GM12865 (cell line): ENCODE measurements at regions not wholly inside any gene's neighbourhood (a gene's known extent, or its start where the extent isn't known, plus 50 kb on each side); places are given as distances from the start of the nearest gene placed in this dataset.

ENCODE experiments used
- DNase-seq: peaks from one replicate; pipeline ENCODE4 v3.0.0; 2010; ENCODE audit warnings: low read depth
- H3K4me3 ChIP-seq: 2 replicates; pipeline ENCODE4 v1.5.1; 2011; ENCODE audit warnings: mild to moderate bottlenecking, low read depth, low read length, control low read depth
- CTCF ChIP-seq: IDR thresholded peaks from 2 replicates; pipeline ENCODE4 v1.5.1; 2011; ENCODE audit warnings: low read length, control low read depth, low read depth, inconsistent platforms; ENCODE audit not compliant: insufficient read depth; ENCODE audit errors: missing control alignments

GRCh38 chr18:38464024-38464423 lies 898.4 kb upstream of the CELF4 start:
- DNase-seq: peak; percentile 22
- TF ChIP-seq CTCF: no peak
- no peak overlapping the region for H3K4me3 ChIP-seq

DNA sequence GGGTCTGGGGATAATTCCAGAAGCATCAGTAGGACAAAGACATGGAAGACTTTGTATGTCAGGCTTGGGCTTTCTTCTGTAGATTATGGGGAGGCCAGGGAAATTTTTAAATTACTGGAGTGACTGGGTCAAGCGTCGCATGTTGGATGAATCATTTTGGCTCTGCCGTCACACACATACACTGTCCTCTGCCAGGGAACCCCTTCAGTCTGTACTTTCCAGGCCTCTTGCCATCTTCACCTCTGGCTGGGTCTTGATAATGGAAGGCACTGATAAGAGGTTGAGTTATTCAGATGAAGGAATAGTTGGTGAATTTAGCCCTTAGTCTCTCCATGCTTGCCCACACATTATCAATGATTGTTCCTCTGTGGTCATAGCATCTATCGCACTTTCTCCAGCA lies 895.1 kb upstream of the CELF4 start:
- H3K4me3 ChIP-seq: no peak overlapping the region
- DNase-seq: no peak
- TF ChIP-seq CTCF: no peak

DNA sequence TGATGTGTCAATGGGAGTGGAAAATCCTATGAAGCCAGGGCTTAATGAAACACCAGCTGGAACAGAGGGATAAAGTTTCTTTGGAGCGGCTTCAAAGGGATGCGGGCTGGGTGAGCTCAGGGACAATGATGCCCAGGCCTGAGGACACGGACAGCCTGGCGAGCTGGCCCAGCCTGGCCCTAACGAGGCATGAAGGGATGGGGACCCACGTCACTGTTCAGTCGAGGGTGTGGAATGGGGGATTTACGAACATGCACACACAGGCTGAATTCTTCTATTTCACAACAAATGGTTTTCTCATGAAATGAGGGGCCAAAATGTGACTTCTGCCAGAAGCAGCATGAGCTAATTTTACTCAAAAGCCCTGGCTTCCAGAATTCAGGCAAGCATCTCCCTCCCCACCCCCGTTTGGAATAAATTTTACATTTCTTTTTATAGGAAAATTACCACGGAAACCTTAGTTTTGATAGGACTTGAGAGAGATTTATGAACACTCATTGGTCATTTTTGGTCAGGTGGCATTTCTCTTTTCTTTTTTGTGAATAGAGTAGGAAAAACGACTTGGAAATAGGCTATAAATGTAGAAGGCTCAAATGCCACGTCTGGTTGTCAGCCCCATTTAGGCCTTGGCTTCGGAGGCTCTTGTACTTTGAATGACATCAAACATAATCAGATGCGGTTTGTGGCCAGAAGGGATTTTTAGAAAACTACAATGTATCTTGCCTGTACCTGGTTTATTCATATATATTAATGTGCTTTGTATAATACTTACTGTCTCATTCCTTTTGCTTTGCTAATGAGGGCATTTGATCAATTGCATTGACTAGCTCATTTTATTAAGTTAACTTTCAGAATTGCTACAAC lies 893.8 kb upstream of the CELF4 start:
- no peak for TF ChIP-seq CTCF
- no peak for DNase-seq
- no peak overlapping the region for H3K4me3 ChIP-seq

GRCh38 chr18:38458698-38459097 lies 893.1 kb upstream of the CELF4 start:
- DNase-seq: no peak
- no peak for TF ChIP-seq CTCF
- H3K4me3 ChIP-seq: no peak overlapping the region

DNA sequence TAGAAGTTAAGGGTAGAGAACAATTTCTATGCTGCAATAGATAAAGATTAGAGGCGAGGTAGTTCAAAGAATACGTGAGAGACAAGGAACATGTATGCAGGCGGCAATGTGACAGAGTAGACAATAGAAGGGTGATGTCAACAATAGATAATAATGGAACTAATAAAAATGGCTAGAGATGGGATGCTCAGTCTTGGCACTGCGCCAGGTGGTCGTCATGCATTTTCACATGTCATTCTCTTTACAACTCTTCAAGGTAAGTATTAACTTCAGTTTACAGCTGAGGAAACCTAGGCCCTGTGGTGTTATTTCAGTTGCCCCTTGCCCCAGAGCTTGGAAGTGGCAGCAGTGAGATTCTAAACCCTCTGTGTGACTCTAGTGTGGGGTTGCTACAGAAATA lies 890.7 kb upstream of the CELF4 start:
- TF ChIP-seq CTCF: no peak
- no peak overlapping the region for H3K4me3 ChIP-seq
- no peak for DNase-seq

DNA sequence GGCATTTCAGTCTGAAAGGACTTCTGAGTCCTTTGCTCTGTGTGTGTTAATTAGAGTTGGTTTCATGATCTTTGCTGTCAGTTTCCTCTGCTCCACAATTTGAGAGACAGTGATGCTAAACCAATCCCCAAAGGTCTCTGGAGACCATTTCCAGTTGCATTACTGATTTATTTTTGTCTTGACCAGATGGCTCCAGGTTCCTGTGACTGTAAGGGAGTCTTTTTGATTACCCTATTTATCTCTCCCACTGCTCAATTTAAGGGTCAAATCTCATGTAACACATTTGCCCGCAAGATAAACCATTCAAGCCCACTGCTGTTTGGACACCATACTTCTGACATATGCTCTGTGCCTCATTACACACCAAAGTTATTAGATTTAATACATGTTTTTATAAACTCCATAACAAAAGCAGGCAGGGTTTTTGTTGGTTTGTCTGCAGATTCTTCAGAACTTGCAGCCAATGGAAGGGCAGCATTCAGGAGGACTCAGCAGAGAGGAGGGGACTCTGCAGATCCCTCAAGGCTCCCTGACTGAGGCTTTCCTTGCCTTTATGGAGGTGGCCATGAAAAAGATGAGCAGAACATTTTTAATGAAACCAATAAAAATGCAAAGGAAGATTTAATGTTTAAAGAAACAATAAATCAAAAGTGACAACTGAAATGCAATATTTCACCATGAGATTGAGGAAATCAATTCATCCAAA lies 889.3 kb upstream of the CELF4 start:
- no peak overlapping the region for H3K4me3 ChIP-seq
- TF ChIP-seq CTCF: no peak
- no peak for DNase-seq
